Ovary (tissue), 3 donors: ENCODE measurements at regions not wholly inside any gene's neighbourhood (a gene's known extent, or its start where the extent isn't known, plus 50 kb on each side); places are given as distances from the start of the nearest gene placed in this dataset.

Source experiments
- CTCF ChIP-seq, 3 donors: fragments of 450-650 bp in 2 of 3; fragments of 200-600 bp in 1 of 3; IDR thresholded peaks; one replicate each; pipeline versions ENCODE4 v1.5.1 to v1.8.0; 2016 to 2022; ENCODE audit warnings: antibody characterized with exemption in 3 of 3, mild to moderate bottlenecking in 1 of 3
- EP300 ChIP-seq: sonication (generic); formaldehyde crosslinking; IDR thresholded peaks from one replicate; pipeline ENCODE4 v1.6.1; 2017; ENCODE audit warnings: antibody characterized with exemption
- POLR2A ChIP-seq: fragments of 450-650 bp; IDR thresholded peaks from one replicate; pipeline ENCODE4 v1.6.1; 2017; ENCODE audit warnings: antibody characterized with exemption, mild to moderate bottlenecking, moderate library complexity
- donor health status: DM: no; HTN: no; CAD: no.

- TF ChIP-seq CTCF (IDR thresholded peaks at IDR 0.05) (no peak), EP300 (no peak), POLR2A (no peak)
These were observed 302.6 kb downstream of the NUP35 start for GRCh38 chr2:183426825-183427224.
